Stomach (tissue), 8 donors: ENCODE measurements at regions not wholly inside any gene's neighbourhood (a gene's known extent, or its start where the extent isn't known, plus 50 kb on each side); places are given as distances from the start of the nearest gene placed in this dataset.

Experiments
- DNase-seq, 2 donors: peaks; one replicate each; pipeline versions ENCODE4 v3.0.0 to v3.0.0-alpha.2; 2013 to 2019
- H3K27ac ChIP-seq, 5 donors: fragments of 200-600 bp in 4 of 5; sonication (generic) in 4 of 5; one replicate each; pipeline ENCODE4 v1.5.1; 2013 to 2019; ENCODE audit warnings: mild to moderate bottlenecking in 1 of 5, moderate library complexity in 1 of 5
- H3K27me3 ChIP-seq, 3 donors: fragments of 200-600 bp; sonication (generic); one replicate each; pipeline ENCODE4 v1.5.1; 2017 to 2019; ENCODE audit warnings: mixed run types in 1 of 3
- H3K36me3 ChIP-seq, 4 donors: fragments of 200-600 bp; sonication (generic); 1 replicate in 3 of 4; 2 replicates in 1 of 4; pipeline ENCODE4 v1.5.1; 2016 to 2019
- H3K4me1 ChIP-seq, 4 donors: fragments of 200-600 bp; sonication (generic); one replicate each; pipeline ENCODE4 v1.5.1; 2016 to 2019
- H3K4me3 ChIP-seq, 4 donors: fragments of 200-600 bp; sonication (generic) in 3 of 4; one replicate each; pipeline ENCODE4 v1.5.1; 2016 to 2019; ENCODE audit warnings: mild to moderate bottlenecking in 1 of 4
- H3K9me3 ChIP-seq, 4 donors: fragments of 200-600 bp; sonication (generic); one replicate each; pipeline ENCODE4 v1.5.1; 2016 to 2019
- EP300 ChIP-seq: sonication (generic); formaldehyde crosslinking; IDR thresholded peaks from one replicate; pipeline ENCODE4 v1.6.1; 2017; ENCODE audit warnings: antibody characterized with exemption
- POLR2A ChIP-seq, 4 donors: fragments of 450-650 bp; IDR thresholded peaks; one replicate each; pipeline ENCODE4 v1.6.1; 2016; ENCODE audit warnings: antibody characterized with exemption in 4 of 4, control low read depth in 2 of 4, mild to moderate bottlenecking in 1 of 4, moderate library complexity in 1 of 4
- POLR2AphosphoS5 ChIP-seq, 3 donors: sonication (generic); formaldehyde crosslinking; IDR thresholded peaks; one replicate each; pipeline ENCODE4 v1.6.1; 2016; ENCODE audit warnings: antibody characterized with exemption in 3 of 3
- WGBS, 5 donors: extraction: QIAGEN DNeasy Blood & Tissue Kit in 3 of 5; methylation state at CpG; one replicate each; pipeline versions ENCODE4 v1.1.5 to v1.1.7; 2013 to 2018; 5-methylcytosine and 5-hydroxymethylcytosine counted together
- intact Hi-C: fragments of 100-400 bp; cut with DNase I; formaldehyde crosslinking; loops from one replicate; pipeline ENCODE4 v1.15.1; 2023; ENCODE audit warnings: low total_unique reads
- TF ChIP-seq, protein P1 (sequence below), 7 experiments: fragments of 450-650 bp in 4 of 7; fragments of 200-600 bp in 3 of 7; sonication (generic) in 3 of 7; IDR thresholded peaks; one replicate each; pipeline ENCODE4 v1.5.1; 2016 to 2019; ENCODE audit warnings: antibody characterized with exemption in 7 of 7, control low read depth in 2 of 7, mild to moderate bottlenecking in 1 of 7
- donor health status: healthy with polysubstance abuse.
- donor health status: Bipolar disorder and iron deficiency.
- donor health status: healthy.

DNA sequence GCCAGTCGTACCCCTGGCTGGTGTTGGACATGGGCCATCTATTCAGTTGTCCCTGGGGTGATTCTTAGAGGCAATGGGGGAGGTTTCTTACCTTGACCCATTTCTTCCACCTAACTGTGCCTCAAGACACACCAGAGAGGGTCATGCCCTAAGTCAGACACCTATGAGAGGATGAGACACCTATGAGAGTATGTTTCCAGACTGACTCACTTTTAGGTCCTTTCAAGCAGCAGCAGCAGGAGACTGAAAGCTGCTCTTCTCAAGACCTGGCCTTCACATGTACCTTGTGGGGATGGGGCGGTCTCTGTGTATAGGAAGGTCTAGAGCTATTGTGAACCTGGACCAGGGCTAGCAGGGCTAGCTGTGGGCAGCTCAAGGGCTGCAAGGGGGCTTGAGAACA lies 130.1 kb downstream of the TENT4A start:
- no peak for DNase-seq
- Histone ChIP-seq H3K4me1 (no peaks in the 10 kb centered on the region), H3K36me3 (no peaks in the 10 kb centered on the region), H3K27me3 (peaks cover 0 to 3% (median 0%) of the 10 kb centered on the region in 3 donors), H3K4me3 (no peak overlapping the region), H3K27ac (no peak overlapping the region), H3K9me3 (no peaks in the 10 kb centered on the region)
- TF ChIP-seq POLR2AphosphoS5 (IDR thresholded peaks at IDR 0.05), result no peak
- intact Hi-C loops, result no loop called here
- WGBS, 5 donors, result 79 to 96% (median 88%) methylated on average over 2 of the region's 2 CpGs

DNA sequence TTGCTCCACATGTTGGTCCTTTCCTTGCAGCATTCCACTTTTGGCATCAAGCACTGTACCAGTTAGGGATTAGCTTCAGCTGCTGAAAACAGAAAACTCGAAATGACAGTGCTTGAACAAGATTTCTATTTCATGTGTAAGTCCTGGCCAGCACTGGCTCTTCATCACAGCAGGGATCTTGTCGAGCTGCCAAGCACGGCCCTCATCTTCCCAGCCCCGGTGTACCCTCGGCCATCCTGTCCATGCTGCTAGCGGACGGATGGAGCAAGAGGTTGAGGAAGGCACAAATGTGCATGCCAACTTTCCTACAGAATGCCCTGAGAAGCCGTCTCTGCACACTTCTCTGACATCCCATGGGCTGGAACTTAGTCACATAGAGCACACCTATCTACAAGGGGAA lies 130.6 kb downstream of the TENT4A start:
- no peak for DNase-seq
- intact Hi-C loops, result no loop called here
- Histone ChIP-seq H3K27ac (no peak overlapping the region), H3K4me3 (no peak overlapping the region), H3K4me1 (no peaks in the 10 kb centered on the region), H3K9me3 (no peaks in the 10 kb centered on the region), H3K36me3 (no peaks in the 10 kb centered on the region), H3K27me3 (no peaks in the 10 kb centered on the region)
- TF ChIP-seq POLR2AphosphoS5 (IDR thresholded peaks at IDR 0.05) (no peak), POLR2A (IDR thresholded peaks at IDR 0.05) (no peak), EP300 (no peak)
- TF ChIP-seq, protein P1, sequence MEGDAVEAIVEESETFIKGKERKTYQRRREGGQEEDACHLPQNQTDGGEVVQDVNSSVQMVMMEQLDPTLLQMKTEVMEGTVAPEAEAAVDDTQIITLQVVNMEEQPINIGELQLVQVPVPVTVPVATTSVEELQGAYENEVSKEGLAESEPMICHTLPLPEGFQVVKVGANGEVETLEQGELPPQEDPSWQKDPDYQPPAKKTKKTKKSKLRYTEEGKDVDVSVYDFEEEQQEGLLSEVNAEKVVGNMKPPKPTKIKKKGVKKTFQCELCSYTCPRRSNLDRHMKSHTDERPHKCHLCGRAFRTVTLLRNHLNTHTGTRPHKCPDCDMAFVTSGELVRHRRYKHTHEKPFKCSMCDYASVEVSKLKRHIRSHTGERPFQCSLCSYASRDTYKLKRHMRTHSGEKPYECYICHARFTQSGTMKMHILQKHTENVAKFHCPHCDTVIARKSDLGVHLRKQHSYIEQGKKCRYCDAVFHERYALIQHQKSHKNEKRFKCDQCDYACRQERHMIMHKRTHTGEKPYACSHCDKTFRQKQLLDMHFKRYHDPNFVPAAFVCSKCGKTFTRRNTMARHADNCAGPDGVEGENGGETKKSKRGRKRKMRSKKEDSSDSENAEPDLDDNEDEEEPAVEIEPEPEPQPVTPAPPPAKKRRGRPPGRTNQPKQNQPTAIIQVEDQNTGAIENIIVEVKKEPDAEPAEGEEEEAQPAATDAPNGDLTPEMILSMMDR (IDR thresholded peaks at IDR 0.05), result no peak
- WGBS, 5 donors, result 83 to 93% (median 87%) methylated on average over 8 of the region's 8 CpGs

DNA sequence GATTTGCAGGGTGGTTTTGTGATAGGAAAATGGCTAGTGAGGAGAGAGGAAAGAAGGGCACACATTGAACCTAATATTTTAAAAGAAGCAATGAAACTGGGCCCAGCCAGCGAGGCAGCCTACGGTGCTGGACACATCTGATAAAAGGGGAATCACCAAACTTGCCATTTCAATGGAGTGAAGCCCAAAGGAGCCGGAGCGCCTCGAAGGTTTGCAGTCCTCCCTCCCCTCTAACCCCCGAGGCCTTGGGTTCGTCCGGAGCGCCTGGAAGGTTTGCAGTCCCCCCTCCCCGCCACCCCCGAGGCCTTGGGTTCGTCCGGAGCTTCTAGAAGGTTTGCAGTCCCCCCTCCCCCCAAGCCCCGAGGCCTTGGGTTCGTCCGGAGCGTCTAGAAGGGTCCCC lies 132.6 kb downstream of the TENT4A start:
- Histone ChIP-seq H3K4me1 (no peaks in the 10 kb centered on the region), H3K36me3 (no peaks in the 10 kb centered on the region), H3K9me3 (peaks cover 0 to 6% (median 4%) of the 10 kb centered on the region in 4 donors), H3K27ac (no peak overlapping the region), H3K27me3 (no peaks in the 10 kb centered on the region), H3K4me3 (no peak overlapping the region)
- 92 to 96% (median 95%) methylated on average over 13 to 17 of the region's 17 CpGs for WGBS, 5 donors
- TF ChIP-seq, protein P1 (IDR thresholded peaks at IDR 0.05), result no peak
- TF ChIP-seq EP300 (no peak), POLR2AphosphoS5 (IDR thresholded peaks at IDR 0.05) (no peak), POLR2A (IDR thresholded peaks at IDR 0.05) (no peak)
- no peak for DNase-seq
- intact Hi-C loops, result no loop called here

DNA sequence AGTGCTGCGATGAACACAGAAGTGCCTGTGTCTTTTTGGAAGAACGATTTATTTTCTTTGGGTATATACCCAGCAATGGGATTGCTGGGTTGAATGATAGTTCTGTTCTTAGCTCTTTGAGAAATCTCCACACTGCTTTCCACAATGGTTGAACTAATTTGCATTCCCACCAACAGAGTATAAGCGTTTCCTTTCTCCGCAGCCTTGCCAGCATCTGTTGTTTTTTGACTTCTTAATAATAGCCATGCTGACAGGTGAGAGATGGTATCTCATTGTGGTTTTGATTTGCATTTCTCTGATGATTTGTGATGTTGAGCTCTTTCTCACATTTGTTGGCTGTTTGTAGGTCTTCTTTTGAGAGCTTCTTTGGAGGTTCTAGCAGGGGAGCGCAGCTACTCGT lies 134.6 kb downstream of the TENT4A start:
- H3K4me1 ChIP-seq, result no peaks in the 10 kb centered on the region
- no peaks in the 10 kb centered on the region for H3K27me3 ChIP-seq
- H3K9me3 ChIP-seq, result peaks cover 3 to 26% (median 21%) of the 10 kb centered on the region in 4 donors
- no peaks in the 10 kb centered on the region for H3K36me3 ChIP-seq
- DNase-seq, result no peak
- no peak for TF ChIP-seq POLR2AphosphoS5 (IDR thresholded peaks at IDR 0.05)
- TF ChIP-seq, protein P1 (IDR thresholded peaks at IDR 0.05), result no peak
- TF ChIP-seq POLR2A (IDR thresholded peaks at IDR 0.05), result no peak
- TF ChIP-seq EP300, result no peak
- H3K4me3 ChIP-seq, result no peak overlapping the region
- intact Hi-C loops, result no loop called here
- H3K27ac ChIP-seq, result no peak overlapping the region
- WGBS, 5 donors, result 81 to 90% (median 89%) methylated on average over 6 of the region's 6 CpGs

DNA sequence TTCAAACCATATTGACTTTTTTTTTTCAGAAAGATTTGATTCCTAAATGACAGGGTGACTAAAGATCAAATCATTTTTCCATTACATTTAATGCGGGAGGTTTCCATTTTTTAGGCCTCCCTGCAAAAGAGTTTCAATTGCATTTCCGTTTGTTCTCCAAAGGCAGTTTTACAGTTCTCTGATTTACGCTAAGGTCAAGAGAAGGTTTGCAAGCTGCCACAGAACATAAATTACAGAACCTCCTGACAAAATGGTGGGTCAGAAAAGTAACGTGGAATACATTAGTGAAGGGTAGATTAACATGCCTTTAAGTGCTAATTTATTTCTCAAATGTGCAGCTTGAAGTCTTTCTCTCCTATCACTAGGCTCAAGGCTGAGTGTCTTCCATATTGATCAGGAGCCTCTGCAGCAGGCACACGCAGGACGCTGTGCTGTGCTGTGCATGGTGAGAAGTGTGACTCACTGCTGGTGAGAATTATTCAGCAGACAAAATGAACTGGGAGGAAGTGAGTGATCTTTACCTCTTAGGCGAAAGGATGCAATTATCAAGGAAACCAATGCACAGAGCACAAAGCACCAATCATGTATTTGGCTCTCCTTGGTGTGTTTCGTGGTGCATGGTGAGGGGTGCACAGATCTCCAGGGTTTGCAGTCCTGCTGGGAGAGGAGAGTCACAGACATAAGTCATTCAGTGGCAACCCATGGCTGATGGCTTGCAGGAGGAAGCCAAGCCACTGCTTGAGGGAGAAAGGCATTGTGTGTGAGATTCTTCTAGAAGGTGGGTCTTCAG lies 136.3 kb downstream of the TENT4A start:
- Histone ChIP-seq H3K4me1 (no peaks in the 10 kb centered on the region), H3K27ac (no peak overlapping the region), H3K4me3 (no peak overlapping the region), H3K27me3 (no peaks in the 10 kb centered on the region), H3K36me3 (no peaks in the 10 kb centered on the region), H3K9me3 (peaks cover 3 to 43% (median 30%) of the 10 kb centered on the region in 4 donors)
- 71 to 82% (median 77%) methylated on average over 8 of the region's 8 CpGs for WGBS, 5 donors
- no peak for DNase-seq
- intact Hi-C loops, result no loop called here
- TF ChIP-seq, protein P1 (IDR thresholded peaks at IDR 0.05), result no peak
- TF ChIP-seq POLR2A (IDR thresholded peaks at IDR 0.05) (no peak), EP300 (no peak), POLR2AphosphoS5 (IDR thresholded peaks at IDR 0.05) (no peak)
